Mesothelial cell of epicardium (in vitro differentiated cells): ENCODE measurements at regions not wholly inside any gene's neighbourhood (a gene's known extent, or its start where the extent isn't known, plus 50 kb on each side); places are given as distances from the start of the nearest gene placed in this dataset.

Experiments
- DNase-seq, 2 experiments: peaks; one replicate each; pipeline ENCODE4 v3.0.0; 2021; ENCODE audit warnings: low spot score in 2 of 2; ENCODE audit not compliant: unreplicated experiment in 2 of 2
- H3K27ac Mint-ChIP-seq: 2 replicates; pipeline ENCODE4 v1.8.0; 2021; ENCODE audit warnings: mixed read lengths
- H3K27me3 Mint-ChIP-seq: 2 replicates; pipeline ENCODE4 v1.8.0; 2021; ENCODE audit warnings: low read depth, mixed read lengths
- H3K36me3 Mint-ChIP-seq: 2 replicates; pipeline ENCODE4 v1.8.0; 2021; ENCODE audit warnings: mixed read lengths
- H3K4me1 Mint-ChIP-seq: 2 replicates; pipeline ENCODE4 v1.8.0; 2021; ENCODE audit warnings: mixed read lengths
- H3K4me3 Mint-ChIP-seq: 2 replicates; pipeline ENCODE4 v1.8.0; 2021; ENCODE audit warnings: mild to moderate bottlenecking, moderate library complexity, mixed read lengths
- H3K9me3 Mint-ChIP-seq: 2 replicates; pipeline ENCODE4 v1.8.0; 2021; ENCODE audit warnings: mixed read lengths
- CTCF ChIP-seq: fragments of 200-600 bp; sonication (generic); IDR thresholded peaks from one replicate; pipeline ENCODE4 v1.5.0; 2021; ENCODE audit warnings: antibody characterized with exemption; ENCODE audit not compliant: unreplicated experiment

- H3K27ac Mint-ChIP-seq, result peak overlapping the region; percentile 39
- H3K27me3 Mint-ChIP-seq, result no peaks in the 10 kb centered on the region
- peaks cover 37% of the 10 kb centered on the region for H3K4me1 Mint-ChIP-seq
- TF ChIP-seq CTCF, result no peak
- peak in 1 of 2 experiments; percentile 49 for DNase-seq
- no peaks in the 10 kb centered on the region for H3K36me3 Mint-ChIP-seq
- H3K9me3 Mint-ChIP-seq, result no peaks in the 10 kb centered on the region
- no peak overlapping the region for H3K4me3 Mint-ChIP-seq
These were observed 99.3 kb upstream of the RALGPS2 start for GRCh38 chr1:178625695-178626094.

- H3K9me3 Mint-ChIP-seq, result no peaks in the 10 kb centered on the region
- no peak for DNase-seq
- no peaks in the 10 kb centered on the region for H3K27me3 Mint-ChIP-seq
- H3K27ac Mint-ChIP-seq, result peak overlapping the region; percentile 77
- TF ChIP-seq CTCF, result no peak
- H3K4me3 Mint-ChIP-seq, result no peak overlapping the region
- peaks cover 37% of the 10 kb centered on the region for H3K4me1 Mint-ChIP-seq
- H3K36me3 Mint-ChIP-seq, result no peaks in the 10 kb centered on the region
These were observed 98.0 kb upstream of the RALGPS2 start for GRCh38 chr1:178627037-178627436.

GRCh38 chr1:178628637-178629251 lies 96.3 kb upstream of the RALGPS2 start:
- Mint-ChIP-seq H3K27me3 (no peaks in the 10 kb centered on the region), H3K4me3 (no peak overlapping the region), H3K9me3 (no peaks in the 10 kb centered on the region), H3K4me1 (peaks cover 45% of the 10 kb centered on the region), H3K36me3 (no peaks in the 10 kb centered on the region), H3K27ac (no peak overlapping the region)
- no peak for TF ChIP-seq CTCF
- DNase-seq, result no peak

- TF ChIP-seq CTCF, result no peak
- no peak overlapping the region for H3K4me3 Mint-ChIP-seq
- no peaks in the 10 kb centered on the region for H3K36me3 Mint-ChIP-seq
- DNase-seq, result no peak
- H3K9me3 Mint-ChIP-seq, result no peaks in the 10 kb centered on the region
- H3K4me1 Mint-ChIP-seq, result peaks cover 48% of the 10 kb centered on the region
- no peak overlapping the region for H3K27ac Mint-ChIP-seq
- H3K27me3 Mint-ChIP-seq, result no peaks in the 10 kb centered on the region
These were observed 95.5 kb upstream of the RALGPS2 start for GRCh38 chr1:178629252-178630154.

- DNase-seq, result no peak
- no peaks in the 10 kb centered on the region for H3K9me3 Mint-ChIP-seq
These were observed 94.6 kb upstream of the RALGPS2 start for GRCh38 chr1:178630417-178630816.

More at GRCh38 chr1:178630417-178630816, 94.6 kb upstream of the RALGPS2 start:
- TF ChIP-seq CTCF, result no peak
- Mint-ChIP-seq H3K27ac (no peak overlapping the region), H3K36me3 (no peaks in the 10 kb centered on the region), H3K4me1 (peaks cover 49% of the 10 kb centered on the region), H3K4me3 (no peak overlapping the region), H3K27me3 (no peaks in the 10 kb centered on the region)
